GM18870 (cell line): ENCODE measurements at regions not wholly inside any gene's neighbourhood (a gene's known extent, or its start where the extent isn't known, plus 50 kb on each side); places are given as distances from the start of the nearest gene placed in this dataset.

ENCODE experiments used
- ATAC-seq: cut with Tn5 transposase; IDR thresholded peaks from one replicate; pipeline ENCODE4 v1.9.1; 2021; ENCODE audit warnings: moderate library complexity; ENCODE audit not compliant: unreplicated experiment

DNA sequence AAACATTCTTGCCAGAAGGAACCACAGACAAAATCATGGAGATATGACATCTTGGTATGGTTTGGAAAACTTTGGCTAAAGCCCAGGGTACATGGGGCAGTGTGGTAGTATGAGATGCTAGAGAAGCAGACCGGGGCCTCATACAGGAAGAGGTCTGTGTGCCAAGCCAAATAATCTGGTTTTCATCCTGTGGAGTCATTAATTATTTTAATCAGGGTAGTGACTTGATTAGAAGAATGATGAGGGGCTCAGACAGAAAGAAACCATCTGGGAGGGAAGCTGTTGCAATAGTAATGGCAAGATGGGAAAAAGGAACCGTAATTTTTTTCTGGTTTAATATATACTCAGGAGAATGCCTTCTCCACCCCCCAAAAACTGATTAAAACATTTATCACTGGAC is 318.0 kb downstream of the BRINP2 start:
- no peak for ATAC-seq

DNA sequence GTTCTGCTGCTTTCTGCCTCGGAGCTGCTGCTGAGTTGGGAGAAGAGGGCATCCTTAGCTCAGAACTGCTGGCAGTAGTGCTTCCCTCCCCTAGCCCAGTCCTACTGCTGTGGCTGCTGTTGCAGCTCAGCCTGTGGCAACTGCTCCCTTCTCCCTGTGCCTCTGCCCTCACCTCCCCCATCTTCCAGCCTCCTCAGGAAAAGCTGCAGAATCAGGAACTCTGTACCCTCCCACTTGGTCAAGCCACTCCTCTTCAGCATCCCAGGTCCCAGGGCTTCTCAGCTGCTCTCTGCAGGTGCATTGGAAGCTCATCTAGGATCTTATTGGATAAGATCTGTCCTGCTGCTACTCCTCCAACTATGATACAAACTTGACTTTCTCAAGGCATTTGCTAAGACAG is 316.7 kb downstream of the BRINP2 start:
- no peak for ATAC-seq

DNA sequence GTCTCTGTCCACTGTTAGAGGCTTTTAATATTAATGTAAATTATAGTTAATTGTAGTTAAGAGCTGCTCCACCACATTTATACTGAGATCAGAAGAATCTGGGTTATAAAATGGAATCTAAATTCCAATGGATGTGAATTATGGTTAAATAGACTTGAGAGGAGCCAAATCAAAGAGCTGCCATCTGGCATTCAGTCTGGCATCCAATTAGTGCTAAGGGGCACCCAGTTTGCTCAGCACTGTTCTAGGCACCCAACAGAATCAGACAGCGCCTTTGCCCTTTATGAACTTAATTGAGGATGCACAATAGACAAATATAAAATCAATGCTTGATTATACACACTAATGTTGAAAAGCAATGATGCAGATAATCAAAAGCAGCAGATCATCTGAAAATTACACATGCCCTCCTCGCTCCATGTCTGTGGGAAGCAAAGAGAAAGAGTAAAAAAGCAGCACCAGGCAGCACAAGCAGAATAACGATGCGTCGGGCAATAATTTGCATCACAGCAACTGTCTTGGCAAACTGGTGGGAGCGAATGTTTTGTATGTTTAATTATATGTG is 310.1 kb downstream of the BRINP2 start:
- ATAC-seq = no peak

DNA sequence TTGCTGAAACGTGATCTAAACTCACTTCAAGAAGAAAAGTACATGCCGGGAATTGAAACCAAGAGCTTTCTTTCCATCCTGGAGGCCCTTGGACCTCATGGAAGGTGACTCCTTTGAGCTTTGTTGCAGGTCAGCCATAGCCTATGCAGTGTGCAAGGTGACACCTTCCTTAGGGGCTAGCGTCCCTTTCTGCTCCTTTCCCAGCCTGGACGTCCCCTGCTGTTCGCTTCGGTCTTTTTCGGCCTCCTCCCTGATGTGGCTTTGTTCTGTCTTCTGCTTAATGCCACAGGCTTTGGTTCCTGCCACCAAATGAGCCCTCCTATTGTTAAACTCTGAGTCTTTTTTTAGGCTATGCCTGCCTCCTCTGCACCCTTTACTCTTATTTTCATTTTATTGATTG is 308.8 kb downstream of the BRINP2 start:
- ATAC-seq = no peak

DNA sequence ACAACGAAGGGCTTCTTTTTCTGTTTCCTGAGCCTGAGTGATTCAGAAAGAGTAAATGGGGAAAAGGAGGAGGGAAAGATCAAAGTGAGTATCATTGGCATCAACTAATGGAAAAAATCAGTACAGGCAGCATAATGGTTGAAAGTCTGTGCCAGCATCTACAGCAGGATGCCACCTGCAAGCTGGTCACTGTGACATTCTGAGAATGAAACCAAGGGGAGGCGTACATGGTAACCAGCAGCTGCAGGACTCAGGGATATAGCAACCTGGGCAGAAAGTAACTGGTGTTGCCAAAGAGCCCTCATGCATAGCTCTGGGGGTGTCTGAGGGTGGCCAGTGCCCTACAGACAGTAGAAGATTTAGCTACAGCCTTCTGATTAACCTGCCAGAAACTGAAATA is 305.9 kb downstream of the BRINP2 start:
- no peak for ATAC-seq

DNA sequence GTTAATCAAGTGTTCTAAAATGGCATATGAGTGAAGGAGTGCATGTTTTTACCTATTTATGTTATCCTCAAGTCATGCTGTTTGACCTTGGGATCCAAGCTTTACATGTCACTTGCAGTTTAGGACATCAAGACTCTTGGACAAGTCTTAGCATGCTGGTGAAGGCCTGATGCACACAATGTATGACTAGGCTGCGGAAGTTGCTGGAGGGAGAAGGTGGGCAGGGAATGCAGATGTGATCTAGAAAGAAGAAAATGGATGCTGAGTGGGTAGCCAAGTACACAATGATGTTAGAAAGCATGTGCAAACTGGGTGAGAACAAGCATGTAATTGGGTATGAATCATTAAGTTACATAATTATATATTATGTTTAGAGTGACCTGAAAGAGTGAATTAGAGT is 301.8 kb downstream of the BRINP2 start:
- no peak for ATAC-seq

DNA sequence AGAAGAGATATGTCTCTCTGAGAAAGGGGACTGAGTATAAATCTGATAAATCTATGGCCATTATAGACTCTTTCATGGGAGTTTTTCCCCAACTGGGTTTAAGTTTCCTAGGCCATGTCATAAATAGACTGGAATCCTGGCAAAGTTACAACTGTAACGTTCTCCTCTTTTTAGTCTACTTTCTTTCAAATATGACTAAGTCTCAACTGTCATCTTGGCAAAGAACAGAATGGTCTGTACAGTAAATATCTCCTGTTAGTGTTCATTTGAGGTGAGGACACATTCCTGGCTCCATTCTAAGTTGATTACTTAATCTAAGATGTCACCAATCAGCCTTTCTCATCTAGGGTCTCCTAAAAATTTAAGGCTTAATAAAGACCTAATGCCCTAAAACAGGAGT is 300.5 kb downstream of the BRINP2 start:
- ATAC-seq = no peak

DNA sequence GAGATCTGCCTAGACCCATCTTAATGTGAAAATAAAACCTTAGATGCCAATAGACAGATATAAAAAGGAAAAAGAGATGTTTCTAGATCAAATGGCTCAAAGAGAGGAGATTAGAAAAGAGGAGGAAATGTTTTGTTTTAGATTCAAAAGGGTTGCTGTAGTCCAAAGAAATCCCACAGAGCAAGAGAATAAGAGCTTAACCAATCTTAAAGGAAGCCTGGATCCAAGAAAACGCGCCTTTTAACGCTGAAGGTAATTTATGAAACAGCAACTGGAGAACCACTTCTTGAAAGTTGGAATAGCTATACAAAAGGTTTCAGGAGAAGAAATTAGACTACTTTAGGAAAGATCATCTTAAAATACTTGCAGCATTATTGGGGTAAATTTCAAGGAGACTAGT is 298.8 kb downstream of the BRINP2 start:
- ATAC-seq = no peak

DNA sequence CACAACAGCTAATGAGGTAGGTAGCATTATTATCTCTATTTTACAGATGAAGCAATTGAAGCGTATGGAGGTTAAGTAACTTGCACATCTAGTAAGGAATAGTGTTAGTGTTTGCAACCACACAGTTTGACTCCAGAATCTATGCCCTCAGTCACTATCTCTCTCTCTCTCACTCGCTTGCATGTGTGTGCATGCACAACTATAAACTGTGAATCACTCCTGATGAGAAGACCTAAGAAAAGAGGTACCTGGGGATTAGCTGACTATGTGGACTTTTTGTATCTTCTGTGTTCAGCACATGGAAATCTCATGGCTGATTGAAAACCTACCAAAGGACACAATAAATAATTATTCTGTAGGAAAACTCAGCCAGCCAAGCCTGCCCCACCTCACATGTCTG is 295.5 kb downstream of the BRINP2 start:
- no peak for ATAC-seq

DNA sequence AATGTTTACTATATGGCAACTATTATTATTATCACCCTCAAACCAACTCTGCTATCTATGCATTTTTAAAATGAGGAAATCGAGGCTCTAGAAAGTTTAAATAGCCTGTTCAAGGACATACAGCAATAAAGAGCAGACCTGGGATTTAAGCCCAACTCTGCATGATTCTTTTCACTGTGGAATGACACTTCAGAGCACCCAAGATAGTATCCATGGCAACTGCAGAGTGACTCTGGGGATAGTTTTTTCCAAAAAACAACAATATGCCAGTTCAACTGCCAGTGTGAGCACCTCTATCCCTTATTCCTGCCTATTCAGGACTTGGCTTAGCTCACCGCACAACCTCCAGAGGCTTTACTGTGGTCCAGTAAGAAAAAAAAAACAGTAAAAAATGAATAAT is 293.9 kb downstream of the BRINP2 start:
- no peak for ATAC-seq

DNA sequence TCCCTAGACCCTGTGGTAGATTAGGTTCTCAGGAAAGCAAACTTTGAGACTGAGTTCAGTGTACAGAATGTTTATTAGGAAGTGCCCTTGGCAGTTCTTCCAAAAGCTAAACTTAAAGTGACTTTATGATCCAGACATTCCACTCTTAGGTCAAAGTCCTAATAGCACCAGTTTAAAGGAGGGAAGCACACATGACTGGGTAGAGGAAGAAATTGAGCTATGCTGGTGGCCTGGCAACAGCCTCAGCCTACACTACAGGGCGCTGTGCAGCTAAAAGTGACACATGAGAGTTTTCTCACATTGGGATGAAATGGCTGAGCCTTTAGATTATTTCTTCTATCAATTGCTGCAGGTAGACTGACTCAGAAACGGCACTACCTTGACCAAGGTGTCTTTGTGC is 280.4 kb downstream of the BRINP2 start:
- ATAC-seq = no peak

DNA sequence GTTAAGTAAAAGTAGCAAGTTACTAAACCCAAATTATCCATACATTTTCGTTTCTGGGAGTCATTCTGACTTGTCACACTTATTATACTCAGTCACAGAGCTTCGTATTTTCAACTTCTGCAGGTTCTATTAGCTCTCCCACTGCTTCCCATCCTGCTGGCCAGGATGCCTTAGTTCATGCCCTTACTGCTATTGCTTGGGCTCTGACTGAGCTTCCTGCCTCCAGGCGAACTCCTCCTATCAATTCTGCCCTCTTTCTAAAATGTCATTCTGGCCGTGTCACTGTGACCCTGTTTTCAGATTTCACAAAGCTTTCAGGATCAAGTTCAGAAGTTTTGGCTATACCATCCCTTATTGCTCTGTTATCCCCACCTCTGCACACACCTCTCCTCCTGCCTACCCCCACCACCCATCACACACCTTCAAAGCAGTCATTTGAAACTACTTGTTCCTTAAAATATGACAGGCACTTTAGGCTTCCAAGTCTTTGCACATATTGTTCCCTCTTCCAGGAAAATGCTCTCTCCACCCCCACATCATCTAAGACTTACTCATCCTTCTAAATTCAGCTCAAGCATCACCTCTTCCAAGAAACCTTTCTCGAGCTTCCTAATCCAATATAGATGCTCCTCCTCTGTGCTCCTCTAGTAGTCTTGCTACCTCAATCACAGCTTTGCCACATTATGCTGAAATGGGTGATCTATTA is 278.0 kb downstream of the BRINP2 start:
- no peak for ATAC-seq

DNA sequence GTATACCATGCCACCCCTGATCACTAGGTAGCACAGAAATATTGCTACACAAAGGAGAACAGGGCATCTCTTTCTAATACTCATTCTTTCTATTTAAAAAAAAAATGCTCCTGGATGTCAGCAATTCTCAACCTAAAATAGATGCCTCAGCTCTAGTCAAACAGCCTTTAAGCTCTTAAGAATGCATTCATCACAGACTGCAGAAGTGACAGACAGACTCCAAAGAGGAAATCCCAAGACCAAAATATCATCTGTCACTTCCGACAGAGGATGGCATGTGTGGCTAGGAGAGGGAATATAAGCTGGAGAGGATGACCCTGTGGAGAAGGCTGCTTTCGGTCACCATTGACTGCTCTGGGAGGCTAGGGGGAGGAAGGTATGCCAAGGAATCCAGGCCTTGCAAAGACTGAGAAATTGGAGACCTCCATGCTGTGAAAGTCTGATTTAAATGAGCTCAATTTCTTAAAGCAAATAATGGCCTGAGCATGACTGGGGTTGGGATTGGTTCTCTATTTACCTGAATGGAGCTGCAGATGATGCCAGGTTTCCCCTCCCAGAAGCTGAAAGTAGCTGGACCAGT is 277.4 kb downstream of the BRINP2 start:
- no peak for ATAC-seq

DNA sequence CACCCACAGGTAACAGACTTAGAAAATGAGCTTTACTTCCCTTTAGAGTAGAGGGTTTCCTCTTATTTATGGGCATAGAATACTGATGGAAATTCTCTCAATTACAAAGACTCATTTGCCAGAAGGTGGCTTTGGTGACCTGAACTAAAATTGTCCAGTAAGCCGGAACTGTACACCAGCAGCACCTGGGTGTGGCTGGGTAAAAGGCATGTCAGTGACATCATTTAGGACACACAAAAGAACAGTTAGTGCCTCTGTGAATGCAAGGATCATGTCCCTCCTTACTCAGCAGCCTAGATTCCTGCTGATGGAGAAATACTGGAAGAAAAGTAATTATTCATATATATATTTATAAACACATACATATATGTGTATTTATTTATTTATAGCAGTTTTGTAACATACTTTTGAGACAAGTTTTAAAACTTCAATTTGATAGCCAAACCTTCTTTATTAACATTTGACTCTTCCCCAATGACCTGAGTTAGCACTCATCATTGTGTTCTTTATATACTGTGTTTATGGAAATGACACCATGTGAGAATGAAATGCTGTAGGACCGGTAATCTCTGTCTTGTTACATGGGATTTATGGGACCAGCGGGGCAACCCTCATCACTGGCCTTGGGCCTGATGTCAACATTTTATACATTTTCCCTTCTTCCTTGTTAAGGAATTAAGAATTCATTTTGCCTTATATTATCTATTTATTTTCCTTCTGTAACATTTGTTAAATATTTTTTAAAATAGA is 274.4 kb downstream of the BRINP2 start:
- no peak for ATAC-seq

DNA sequence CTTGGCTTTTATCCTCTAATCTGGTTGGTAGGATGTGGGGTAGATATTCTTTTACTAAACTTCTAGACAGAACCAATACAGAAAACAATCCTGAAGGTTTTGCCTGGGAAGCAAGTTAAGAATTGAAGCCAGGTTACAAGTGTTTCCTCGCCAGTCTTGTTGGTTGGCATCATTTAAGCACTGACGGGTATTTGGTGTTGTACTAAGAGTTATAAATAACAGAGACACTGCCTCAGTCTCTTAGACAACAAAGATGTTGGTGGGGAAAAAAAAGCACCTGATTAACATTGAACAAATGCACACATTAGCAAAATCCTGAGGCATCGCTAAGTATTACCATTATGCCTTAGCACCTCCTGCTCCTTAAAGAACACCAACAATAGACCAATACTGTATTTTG is 272.2 kb downstream of the BRINP2 start:
- no peak for ATAC-seq

DNA sequence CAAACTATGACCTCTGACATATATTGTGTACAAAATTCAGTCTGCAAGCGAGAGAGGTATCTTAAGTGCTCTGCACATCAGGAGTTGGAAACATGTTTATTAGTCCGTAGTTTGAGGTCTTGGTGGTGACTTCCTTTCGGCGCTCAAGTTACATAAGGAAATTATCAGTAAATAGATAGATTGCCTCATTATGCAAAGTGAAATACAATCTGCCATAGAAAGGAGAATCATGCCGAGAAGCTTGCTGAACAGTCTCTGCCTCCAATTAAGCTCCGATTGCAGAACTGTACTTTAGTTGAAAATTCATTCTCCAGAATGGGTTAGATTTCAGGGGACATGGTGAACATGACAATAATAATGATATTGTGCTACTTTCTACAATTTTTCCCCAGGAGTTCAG is 271.8 kb downstream of the BRINP2 start:
- ATAC-seq = no peak

DNA sequence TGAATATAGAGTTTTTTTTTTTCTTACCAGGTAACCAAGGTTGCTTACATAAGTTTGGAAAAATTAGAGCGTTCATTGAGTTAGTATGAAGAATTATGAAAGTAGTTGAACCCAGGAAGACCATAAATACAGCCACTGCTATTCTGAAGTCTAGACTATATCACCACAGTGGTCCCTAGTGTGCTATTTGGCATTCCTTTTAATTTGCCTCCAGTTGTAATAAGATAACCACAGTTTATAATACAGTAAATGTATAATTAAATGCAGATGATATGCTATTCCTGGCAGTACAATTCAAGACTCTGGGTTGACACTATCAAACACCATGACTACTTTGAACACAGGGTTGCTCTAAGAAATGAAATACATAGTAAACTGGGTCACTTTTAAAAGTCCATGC is 270.5 kb downstream of the BRINP2 start:
- no peak for ATAC-seq

DNA sequence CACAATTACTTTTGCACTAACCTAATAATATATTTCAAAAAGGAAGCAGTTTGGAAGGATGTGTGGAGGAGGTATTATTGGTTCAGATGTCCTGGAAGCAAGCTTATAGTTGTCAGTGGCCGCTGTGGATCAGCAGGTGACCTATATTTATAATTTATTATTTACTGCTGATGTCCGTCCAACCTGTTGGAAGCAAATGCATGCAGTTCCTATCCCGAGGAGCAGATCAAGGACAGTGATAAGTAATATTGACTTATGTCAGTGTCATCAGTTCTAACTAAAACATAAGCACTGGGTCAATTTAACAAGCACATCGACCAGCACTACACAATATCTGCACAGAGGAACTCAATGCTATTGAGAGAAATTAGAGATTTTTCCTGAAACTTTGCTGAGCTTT is 270.1 kb downstream of the BRINP2 start:
- ATAC-seq = no peak

DNA sequence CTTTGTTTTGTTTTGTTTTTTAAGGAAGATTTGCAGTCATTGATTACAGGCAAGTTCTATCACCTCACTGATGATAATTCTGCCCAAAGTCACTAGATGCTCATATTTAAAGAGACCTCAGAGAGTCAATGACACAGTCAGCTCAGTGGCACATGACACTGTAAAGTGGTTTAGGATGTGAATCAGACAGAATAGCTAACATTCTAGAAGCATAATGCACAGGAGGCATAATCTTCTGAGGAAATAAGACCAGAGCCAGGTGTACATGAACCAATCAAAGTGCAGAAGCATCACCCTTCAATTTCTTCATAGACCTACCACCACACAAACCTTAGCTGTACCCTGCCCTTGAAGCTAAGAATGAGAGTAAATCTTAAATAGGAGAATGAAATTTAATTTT is 268.5 kb downstream of the BRINP2 start:
- no peak for ATAC-seq

DNA sequence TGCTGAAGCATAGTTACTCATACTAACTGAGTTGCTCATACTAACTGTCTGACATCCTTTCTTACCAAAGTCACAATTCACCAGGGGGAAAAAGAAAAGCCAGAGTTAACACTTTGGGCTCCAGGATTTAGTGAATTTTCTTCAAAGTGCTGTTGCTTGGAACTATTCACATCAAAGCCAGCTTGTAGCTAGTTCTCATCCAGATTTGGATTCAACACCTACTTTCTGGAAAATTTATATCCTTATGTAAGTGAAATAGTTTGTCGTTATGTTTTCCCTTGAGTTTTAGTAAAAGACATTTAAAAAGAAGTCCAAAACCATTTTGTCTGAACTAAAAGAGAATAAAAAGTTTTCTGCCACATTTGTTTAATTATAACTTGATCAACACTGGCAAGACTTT is 264.6 kb downstream of the BRINP2 start:
- no peak for ATAC-seq

DNA sequence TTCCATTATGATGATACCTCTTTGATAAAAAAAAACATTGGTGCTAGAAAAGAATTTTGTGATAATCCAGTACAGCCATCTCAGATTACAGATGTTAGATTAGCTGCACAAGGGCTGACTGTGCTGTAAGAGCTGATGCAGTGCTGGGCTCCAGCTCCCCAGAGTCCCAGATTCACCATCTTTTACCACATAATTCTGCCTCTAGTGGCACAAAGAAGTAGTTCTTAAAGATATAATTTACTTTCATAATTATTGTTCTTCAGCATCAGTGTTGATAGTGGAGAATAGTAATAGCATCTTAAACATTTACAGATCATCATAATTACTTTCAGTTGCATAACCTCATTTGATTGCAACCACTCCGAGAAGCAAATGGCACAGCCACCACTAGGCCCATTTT is 262.1 kb downstream of the BRINP2 start:
- ATAC-seq = no peak

DNA sequence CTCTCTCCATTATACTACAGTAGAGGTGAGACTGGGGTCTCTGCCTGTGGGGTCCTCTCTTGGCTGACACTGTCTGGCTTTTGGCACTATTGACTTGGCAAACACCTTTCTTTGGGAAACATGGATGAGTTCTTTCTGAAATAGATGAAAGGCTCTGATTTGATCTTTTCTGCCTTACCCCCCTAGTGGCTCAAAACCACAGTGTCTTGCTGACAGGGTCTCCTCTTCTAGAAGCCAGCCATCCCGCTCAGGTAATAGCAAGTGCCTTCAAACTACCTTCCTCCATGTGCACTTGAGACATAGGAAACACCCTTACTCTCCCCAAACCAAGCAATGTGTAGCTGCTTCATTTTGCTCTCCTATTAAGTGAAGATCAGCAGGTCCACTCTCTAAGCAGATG is 260.4 kb downstream of the BRINP2 start:
- ATAC-seq = no peak
